OCI-LY1 (cell line): ENCODE measurements at regions not wholly inside any gene's neighbourhood (a gene's known extent, or its start where the extent isn't known, plus 50 kb on each side); places are given as distances from the start of the nearest gene placed in this dataset.

Experiments
- H2AFZ ChIP-seq: fragments of 200-600 bp; sonication (generic), shearing (Covaris generic); 2 replicates; pipeline ENCODE4 v1.6.0; 2014; ENCODE audit warnings: antibody characterized with exemption, mild to moderate bottlenecking, low read length
- H3F3A ChIP-seq: fragments of 200-600 bp; sonication (generic), shearing (Covaris generic); 2 replicates; pipeline ENCODE4 v1.6.0; 2014; ENCODE audit warnings: mild to moderate bottlenecking, antibody characterized with exemption, low read length, moderate library complexity; ENCODE audit not compliant: insufficient read depth
- H3K27ac ChIP-seq: fragments of 200-600 bp; sonication (generic); 2 replicates; pipeline ENCODE4 v1.5.1; 2014; ENCODE audit warnings: low read length, mixed run types, mild to moderate bottlenecking, low read depth; ENCODE audit not compliant: poor library complexity, severe bottlenecking
- H3K27me3 ChIP-seq: fragments of 200-600 bp; sonication (generic); 2 replicates; pipeline ENCODE4 v1.6.0; 2014; ENCODE audit warnings: antibody characterized with exemption, mild to moderate bottlenecking, low read length, moderate library complexity; ENCODE audit not compliant: insufficient read depth
- H3K36me3 ChIP-seq: fragments of 200-600 bp; sonication (generic); 2 replicates; pipeline ENCODE4 v1.6.1; 2014; ENCODE audit warnings: mild to moderate bottlenecking, antibody characterized with exemption, low read length, moderate library complexity, mixed read lengths; ENCODE audit not compliant: insufficient read depth
- H3K4me1 ChIP-seq: fragments of 200-600 bp; sonication (generic); 2 replicates; pipeline ENCODE4 v1.5.1; 2014; ENCODE audit warnings: mild to moderate bottlenecking, low read length, moderate library complexity; ENCODE audit not compliant: insufficient read depth, severe bottlenecking
- H3K4me2 ChIP-seq: fragments of 200-600 bp; sonication (generic), shearing (Covaris generic); 2 replicates; pipeline ENCODE4 v1.6.1; 2014; ENCODE audit warnings: low read length
- H3K4me3 ChIP-seq: fragments of 200-600 bp; sonication (generic); 2 replicates; pipeline ENCODE4 v1.5.1; 2014; ENCODE audit warnings: low read length, low read depth, mild to moderate bottlenecking, mixed read lengths; ENCODE audit not compliant: poor library complexity, severe bottlenecking
- H3K79me2 ChIP-seq: fragments of 200-600 bp; shearing (Covaris generic); 2 replicates; pipeline ENCODE4 v1.6.1; 2016; ENCODE audit warnings: mixed run types, low read length, mixed read lengths; ENCODE audit not compliant: insufficient read depth
- H3K9ac ChIP-seq: fragments of 200-600 bp; sonication (generic), shearing (Covaris generic); 2 replicates; pipeline ENCODE4 v1.6.1; 2014; ENCODE audit warnings: mild to moderate bottlenecking, low read length, mixed read lengths
- H3K9me2 ChIP-seq: fragments of 200-600 bp; sonication (generic), shearing (Covaris generic); 2 replicates; pipeline ENCODE4 v1.6.1; 2014; ENCODE audit warnings: low read depth, mild to moderate bottlenecking, low read length, mixed read lengths
- H3K9me3 ChIP-seq: fragments of 200-600 bp; shearing (Covaris generic); 2 replicates; pipeline ENCODE4 v1.6.1; 2014; ENCODE audit warnings: low read length, mixed read lengths
- H4K20me1 ChIP-seq: fragments of 200-600 bp; sonication (generic), shearing (Covaris generic); 2 replicates; pipeline ENCODE4 v1.6.0; 2016; ENCODE audit warnings: mild to moderate bottlenecking, low read length; ENCODE audit not compliant: insufficient read depth
- EZH2 ChIP-seq: fragments of 200-600 bp; sonication (generic), shearing (Covaris generic); IDR thresholded peaks from 2 replicates; pipeline ENCODE4 v1.8.0; 2017; ENCODE audit warnings: borderline replicate concordance, mixed run types, mild to moderate bottlenecking, antibody characterized with exemption, low read length, moderate library complexity, mixed read lengths
- TF ChIP-seq, protein P1 (sequence below): fragments of 200-600 bp; sonication (generic), shearing (Covaris generic); IDR thresholded peaks from 2 replicates; pipeline ENCODE4 v1.5.1; 2017; ENCODE audit warnings: mild to moderate bottlenecking, antibody characterized with exemption, low read length, moderate library complexity, mixed read lengths

DNA sequence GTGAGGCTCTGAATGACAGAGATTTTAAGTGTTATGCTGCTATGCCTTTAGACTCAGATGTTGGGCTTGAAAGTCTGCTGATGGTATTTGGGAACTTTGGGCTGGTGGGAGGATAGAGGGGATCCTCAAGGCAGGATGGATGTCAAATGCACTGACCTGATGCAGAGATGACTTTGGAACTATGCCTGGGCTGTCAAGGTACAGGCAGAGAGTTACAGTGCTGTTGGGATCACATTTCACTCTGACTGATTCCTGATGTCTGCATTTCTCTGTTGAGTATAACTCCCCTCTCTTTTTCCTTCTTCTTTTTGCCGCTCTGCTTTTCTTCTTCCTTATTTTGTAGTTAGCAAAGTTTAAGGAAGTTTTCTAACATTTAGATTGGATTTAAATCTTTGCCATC lies 271.8 kb upstream of the ARX start:
- Histone ChIP-seq H3K9ac (no peak overlapping the region), H3K4me2 (no peak overlapping the region), H3K4me1 (no peaks in the 10 kb centered on the region), H3F3A (no peaks in the 10 kb centered on the region), H3K27ac (no peak overlapping the region), H3K4me3 (no peak overlapping the region), H3K9me2 (no peaks in the 10 kb centered on the region), H3K36me3 (no peaks in the 10 kb centered on the region), H3K9me3 (no peaks in the 10 kb centered on the region), H3K79me2 (no peaks in the 10 kb centered on the region), H4K20me1 (no peaks in the 10 kb centered on the region), H3K27me3 (no peaks in the 10 kb centered on the region), H2AFZ (no peak overlapping the region)
- TF ChIP-seq, protein P1, sequence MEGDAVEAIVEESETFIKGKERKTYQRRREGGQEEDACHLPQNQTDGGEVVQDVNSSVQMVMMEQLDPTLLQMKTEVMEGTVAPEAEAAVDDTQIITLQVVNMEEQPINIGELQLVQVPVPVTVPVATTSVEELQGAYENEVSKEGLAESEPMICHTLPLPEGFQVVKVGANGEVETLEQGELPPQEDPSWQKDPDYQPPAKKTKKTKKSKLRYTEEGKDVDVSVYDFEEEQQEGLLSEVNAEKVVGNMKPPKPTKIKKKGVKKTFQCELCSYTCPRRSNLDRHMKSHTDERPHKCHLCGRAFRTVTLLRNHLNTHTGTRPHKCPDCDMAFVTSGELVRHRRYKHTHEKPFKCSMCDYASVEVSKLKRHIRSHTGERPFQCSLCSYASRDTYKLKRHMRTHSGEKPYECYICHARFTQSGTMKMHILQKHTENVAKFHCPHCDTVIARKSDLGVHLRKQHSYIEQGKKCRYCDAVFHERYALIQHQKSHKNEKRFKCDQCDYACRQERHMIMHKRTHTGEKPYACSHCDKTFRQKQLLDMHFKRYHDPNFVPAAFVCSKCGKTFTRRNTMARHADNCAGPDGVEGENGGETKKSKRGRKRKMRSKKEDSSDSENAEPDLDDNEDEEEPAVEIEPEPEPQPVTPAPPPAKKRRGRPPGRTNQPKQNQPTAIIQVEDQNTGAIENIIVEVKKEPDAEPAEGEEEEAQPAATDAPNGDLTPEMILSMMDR: no peak
- TF ChIP-seq EZH2: no peak

DNA sequence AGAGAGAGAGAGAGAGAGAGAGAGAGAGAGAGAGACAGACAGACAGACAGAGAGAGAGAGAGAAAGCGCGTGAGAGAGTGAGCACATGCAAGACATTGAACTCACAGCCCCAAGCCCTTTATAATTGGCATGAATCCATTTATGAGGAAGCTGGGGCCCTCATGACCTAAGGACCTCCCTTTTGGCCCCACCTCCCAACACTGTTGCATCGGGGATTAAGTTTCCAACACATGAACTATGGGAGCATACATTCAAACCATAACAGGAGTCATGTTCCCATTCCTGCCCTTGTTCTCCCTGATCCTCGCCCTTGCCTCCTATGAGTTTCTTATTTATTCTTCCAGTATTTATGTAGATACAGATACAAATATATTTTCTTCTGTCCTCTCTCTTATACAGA lies 269.8 kb upstream of the ARX start:
- Histone ChIP-seq H2AFZ (no peak overlapping the region), H3F3A (no peaks in the 10 kb centered on the region), H3K9ac (no peak overlapping the region), H4K20me1 (no peaks in the 10 kb centered on the region), H3K4me2 (no peak overlapping the region), H3K79me2 (no peaks in the 10 kb centered on the region), H3K9me2 (no peaks in the 10 kb centered on the region), H3K27ac (no peak overlapping the region), H3K36me3 (no peaks in the 10 kb centered on the region), H3K27me3 (no peaks in the 10 kb centered on the region), H3K4me3 (no peak overlapping the region), H3K4me1 (no peaks in the 10 kb centered on the region), H3K9me3 (no peaks in the 10 kb centered on the region)
- TF ChIP-seq, protein P1: no peak
- TF ChIP-seq EZH2: no peak

DNA sequence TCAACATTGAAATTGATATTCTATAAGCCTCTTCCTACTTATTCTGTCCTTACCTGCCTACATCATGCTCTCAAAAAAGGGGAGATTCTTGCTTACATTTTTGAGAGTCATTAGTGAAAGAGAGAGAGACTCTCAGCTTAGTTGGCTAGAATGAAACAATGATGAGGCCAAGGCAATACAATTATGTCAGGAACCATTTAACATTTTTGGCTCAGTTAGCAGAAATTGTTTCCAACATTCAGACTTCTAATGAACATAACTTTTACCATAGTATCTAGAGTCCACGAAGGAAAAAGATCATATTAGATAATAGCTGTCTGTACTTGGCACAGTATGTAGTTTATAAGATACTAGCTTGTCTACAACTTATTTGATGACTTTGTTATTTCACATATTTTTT lies 263.7 kb upstream of the ARX start:
- Histone ChIP-seq H3F3A (no peaks in the 10 kb centered on the region), H3K9me2 (no peaks in the 10 kb centered on the region), H3K36me3 (no peaks in the 10 kb centered on the region), H3K27me3 (no peaks in the 10 kb centered on the region), H3K79me2 (no peaks in the 10 kb centered on the region), H3K9me3 (no peaks in the 10 kb centered on the region), H2AFZ (no peak overlapping the region), H3K4me2 (no peak overlapping the region), H3K27ac (no peak overlapping the region), H3K9ac (no peak overlapping the region), H3K4me1 (no peaks in the 10 kb centered on the region), H3K4me3 (no peak overlapping the region), H4K20me1 (no peaks in the 10 kb centered on the region)
- TF ChIP-seq EZH2: no peak
- TF ChIP-seq, protein P1: no peak
